Stimulated activated CD8-positive, alpha-beta memory T cell treated with anti-CD3 and anti-CD28 coated beads, Interleukin-7, amount 100 ng/mL, for 4 hours (primary cell): ENCODE measurements at regions not wholly inside any gene's neighbourhood (a gene's known extent, or its start where the extent isn't known, plus 50 kb on each side); places are given as distances from the start of the nearest gene placed in this dataset.
"Not testable (repeated sequence)": the region's sequence is repeated elsewhere in the genome, so short reads cannot be mapped to it uniquely, and the experiment has no call there.

Experiments
- DNase-seq, 2 donors: peaks; one replicate each; pipeline ENCODE4 v3.0.0-alpha.2; 2020; ENCODE audit warnings: low read depth in 2 of 2

DNA sequence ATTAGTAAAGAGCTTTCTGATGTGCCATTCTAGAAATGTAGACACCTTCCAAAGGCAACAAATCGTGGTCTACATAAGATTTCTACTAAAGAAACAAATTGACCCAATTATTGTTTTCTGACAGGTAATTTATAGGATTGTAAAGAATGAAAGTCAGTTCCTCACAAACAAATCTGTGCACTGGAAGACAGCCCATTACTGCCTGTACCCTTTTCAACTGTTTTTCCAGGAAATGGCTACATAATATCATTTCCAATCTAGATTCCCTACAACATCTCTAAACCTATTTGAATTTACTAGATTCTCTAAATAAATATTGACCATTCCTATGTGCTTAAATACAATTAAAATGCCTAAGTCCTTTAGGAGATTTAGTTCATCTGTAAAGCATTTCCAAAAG lies 939.1 kb downstream of the FSCB start:
- no peak for DNase-seq

DNA sequence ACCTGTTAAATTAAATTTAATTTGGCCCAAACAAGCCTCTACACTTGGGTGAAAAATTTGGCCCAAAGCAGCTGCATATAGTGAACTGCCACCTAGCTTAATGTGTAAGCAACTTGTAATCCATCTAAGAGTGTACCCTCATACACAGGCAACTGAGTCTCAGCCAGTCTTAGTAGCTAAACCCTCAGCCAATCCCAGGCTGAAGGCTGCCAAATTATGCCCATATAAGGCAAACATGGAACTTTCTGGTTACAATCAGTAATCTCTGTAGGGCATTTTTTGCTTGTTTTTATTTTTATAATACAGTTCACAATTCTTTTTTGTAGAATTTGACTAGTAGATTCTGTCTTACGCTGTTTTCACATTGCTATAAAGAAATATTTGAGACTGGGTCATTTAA lies 958.7 kb downstream of the FSCB start:
- no peak for DNase-seq

DNA sequence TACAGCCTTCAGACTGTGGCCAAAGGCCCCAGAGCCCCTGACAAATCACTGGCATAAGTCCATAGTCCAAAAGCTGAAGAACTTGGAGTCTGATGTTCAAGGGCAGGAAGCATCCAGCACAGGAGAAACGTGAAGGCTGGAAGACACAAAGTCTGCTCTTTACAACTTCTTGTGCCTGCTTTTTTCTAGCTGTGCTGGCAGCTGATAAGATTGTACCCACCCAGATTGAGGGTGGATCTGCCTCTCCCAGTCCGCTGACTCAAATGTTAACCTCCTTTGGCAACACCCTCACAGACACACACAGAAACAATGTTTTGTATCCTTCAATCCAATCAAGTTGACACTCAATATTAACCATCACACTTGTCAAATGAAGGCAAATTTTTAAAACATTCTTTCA lies 959.5 kb downstream of the FSCB start:
- not testable (repeated sequence) for DNase-seq

DNA sequence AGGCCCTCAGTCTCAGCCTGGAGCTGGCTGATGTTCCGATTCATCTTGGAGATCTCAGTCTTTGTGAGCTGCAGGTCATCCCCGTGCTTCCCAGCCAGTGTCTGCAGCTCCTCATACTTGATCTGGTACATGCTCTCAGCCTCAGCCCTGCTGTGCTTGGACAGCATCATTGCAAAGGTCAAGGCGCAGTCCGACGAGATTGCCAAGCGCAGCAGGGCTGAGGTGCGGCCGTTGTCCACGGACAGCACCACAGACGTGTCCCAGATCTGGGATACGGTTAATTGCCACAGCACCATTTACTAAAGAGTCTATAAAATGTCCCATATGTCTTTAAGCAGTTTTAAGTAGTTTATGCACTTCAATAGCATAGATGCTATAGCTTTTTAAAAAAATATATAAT lies 965.7 kb downstream of the FSCB start:
- DNase-seq: no peak

DNA sequence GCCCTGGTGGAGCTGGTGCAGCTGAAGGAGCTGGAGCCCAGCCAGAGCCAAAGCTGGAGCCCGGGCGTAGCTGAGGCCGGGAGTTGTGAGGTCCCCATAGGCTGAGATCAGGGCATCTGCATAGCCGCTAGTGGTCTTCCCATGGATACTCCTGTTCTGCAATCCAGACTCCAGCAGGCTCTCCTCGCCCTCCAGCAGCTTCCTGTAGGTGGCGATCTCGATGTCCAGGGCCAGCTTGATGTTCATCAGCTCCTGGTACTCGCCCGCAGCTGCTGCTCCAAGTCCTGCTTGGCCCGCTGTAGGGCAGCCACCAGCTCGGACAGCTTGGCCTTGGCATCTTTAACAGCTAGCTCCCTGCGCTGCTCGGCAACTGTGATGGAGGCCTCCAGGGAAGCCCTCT lies 966.1 kb downstream of the FSCB start:
- no peak for DNase-seq

DNA sequence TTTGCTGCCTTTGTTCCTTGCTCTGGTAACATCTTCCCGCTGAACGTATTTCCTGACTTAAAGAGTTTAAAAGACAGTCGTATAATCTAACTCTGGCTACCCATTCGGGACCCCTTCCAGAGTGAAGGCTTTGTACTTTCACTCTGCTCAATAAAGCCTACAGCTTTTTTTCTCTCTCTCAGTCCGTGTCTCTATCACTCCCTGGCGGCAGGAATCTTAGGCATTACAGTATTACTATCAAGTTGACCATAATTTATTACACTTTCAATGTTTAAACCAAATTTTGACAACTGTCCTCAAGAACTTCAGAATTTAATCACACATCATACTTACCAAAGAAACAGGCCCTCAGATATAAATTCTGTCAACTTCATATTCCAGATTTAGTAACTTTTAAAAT lies 967.9 kb downstream of the FSCB start:
- DNase-seq: no peak

DNA sequence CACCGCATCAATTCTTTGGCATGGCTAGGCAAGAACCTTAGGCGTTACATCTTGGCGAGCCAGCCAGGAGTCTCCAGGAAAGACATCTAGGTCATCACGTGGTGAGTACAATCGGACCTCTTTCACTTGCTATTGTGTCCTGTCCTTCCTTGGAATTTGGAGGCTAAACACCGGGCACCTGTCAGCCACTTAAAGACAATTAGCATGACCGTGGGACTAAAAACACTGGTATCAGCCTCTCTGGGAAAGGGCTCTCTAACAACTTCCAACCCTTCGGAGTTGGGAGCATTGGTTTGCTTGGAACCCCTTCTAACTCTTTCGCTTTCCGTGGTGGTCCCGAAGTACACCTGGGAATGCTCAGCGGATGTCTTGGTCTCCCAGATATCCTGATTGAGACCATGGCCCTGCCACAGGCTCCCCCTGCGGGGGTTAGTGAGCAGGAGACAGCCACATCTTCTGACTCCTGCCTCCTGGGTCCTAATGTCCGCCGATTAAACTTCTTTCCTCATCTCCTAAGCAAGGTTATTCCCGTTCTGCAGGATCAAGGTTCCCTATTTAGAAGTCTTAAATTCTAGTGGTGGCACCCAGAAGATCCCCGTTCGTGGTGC lies 971.7 kb downstream of the FSCB start:
- no peak for DNase-seq

DNA sequence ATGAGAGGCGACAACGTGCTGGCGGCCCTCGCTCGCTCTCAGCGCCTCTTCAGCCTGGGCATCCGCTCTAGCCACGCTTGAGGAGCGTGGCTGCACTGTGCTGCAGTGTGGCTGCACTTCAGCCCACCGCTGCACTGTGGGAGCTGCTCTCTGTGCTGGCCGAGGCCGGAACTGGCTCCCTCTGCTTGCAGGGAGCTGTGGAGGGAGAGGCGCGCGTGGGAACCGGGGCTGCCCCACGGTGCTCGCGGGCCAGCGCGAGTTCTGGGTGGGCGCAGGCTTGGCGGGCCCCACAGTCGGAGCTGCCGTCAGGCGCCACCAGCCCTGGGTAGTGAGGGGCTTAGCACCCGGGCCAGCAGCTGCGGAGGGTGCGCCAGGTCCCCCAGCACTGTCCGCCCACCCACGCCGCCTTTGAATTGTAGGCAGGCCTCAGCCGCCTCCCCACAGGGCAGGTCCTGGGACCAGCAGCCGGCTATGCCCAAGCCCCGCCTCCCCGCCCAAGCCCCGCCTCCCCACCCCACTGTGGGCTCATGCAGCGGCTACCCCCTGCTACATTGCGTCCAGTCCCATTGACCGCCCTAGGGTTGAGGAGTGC lies 974.2 kb downstream of the FSCB start:
- DNase-seq: no peak

DNA sequence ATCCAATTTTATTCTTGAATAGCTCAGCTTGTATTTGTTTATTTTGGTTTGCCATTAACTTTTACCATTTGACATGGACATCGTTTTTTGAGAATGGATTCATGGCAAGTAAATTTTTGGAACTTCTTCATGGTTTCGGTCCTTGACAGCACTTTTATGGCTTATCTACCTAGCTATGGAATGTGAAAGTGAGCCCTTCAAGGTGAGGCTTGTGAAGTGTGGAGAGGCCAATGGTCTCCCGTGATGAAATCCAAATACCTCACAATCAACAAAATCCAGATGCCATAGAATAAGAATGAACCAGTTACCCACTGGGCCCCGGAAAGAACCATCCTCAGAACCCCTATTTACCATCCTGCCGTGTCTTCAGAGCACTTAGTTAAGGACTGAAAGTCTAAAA lies 978.8 kb downstream of the FSCB start:
- DNase-seq: no peak

DNA sequence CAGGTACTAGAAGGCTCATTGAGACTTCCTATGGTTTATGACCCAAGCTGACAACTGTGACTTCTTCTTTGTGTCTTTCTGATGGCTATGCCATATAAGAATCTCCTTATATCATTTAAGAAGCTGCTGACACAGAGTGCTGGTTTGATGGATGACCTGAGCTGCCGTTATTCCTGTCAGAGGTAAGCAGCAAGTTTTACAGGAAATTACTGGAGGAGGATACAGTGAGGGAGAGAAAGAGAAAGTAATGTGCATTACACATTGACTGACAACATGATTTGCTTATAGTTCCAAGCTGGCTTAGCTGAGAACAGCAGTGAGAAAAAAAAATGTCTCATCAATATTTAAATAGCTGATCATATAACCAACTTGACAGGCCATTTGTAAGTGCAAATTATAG lies 981.4 kb downstream of the FSCB start:
- no peak for DNase-seq

DNA sequence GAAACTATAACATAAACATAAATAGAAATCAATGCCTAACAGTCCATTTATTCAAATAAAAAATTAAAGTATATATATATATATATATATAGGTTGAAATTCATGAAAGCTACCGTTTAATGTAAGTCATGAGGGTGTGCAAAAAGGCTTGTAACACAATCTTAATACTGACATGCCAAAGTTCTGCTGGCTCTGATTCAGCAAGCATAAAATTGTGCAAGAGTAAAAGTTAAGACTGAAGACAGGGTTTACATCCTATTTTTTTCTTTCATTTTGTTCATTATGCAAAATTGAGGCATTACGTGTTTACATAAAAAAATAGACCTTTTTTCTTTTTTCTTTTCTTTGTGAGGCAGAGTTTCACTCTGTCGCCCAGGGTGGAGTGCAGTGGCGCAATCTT lies 984.2 kb downstream of the FSCB start:
- no peak for DNase-seq

DNA sequence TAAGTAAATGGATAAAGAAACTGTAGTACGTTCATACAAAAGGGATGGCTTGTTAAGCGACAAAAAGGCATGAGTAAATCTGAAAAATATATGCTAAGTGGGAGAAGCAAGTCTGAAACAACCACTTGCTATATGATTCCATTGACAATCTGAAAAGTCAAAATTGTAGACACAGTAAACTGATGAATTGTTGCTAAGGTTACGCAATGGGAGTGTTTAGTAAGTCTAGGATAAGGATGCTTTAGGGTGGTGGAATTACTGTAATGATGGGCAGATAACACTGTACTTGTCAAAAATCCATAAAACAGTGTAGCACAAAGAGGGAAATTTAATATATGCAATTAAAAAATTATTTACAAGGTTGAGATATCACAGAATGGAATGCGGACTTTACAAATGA lies 984.9 kb downstream of the FSCB start:
- DNase-seq: no peak

DNA sequence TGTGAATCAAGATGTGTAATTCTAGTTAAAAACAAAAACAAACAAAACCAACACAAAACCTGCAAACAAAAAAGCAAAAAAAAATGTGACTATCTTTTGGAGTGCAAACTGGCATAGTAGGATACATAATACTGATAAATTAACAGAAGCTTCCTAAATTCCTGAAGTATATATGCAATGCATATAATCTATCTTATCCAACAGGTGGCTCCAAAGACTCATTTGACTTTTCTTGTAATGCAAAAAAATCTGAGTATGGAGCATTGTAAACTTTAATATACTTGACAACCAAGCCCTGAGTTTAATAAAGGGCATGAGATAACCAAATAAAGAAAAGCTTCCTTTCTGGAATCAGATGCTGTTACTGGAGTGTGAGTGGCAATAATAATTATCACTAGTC lies 1003.6 kb downstream of the FSCB start:
- DNase-seq: no peak

DNA sequence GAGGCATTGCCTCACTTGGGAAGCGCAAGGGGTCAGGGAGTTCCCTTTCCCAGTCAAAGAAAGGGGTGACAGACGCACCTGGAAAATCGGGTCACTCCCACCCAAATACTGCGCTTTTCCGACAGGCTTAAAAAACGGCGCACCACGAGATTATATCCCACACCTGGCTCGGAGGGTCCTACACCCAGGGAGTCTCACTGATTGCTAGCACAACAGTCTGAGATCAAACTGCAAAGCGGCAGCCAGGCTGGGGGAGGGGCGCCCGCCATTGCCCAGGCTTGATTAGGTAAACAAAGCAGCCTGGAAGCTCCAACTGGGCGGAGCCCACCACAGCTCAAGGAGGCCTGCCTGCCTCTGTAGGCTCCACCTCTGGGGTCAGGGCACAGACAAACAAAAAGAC lies 1014.7 kb downstream of the FSCB start:
- not testable (repeated sequence) for DNase-seq

DNA sequence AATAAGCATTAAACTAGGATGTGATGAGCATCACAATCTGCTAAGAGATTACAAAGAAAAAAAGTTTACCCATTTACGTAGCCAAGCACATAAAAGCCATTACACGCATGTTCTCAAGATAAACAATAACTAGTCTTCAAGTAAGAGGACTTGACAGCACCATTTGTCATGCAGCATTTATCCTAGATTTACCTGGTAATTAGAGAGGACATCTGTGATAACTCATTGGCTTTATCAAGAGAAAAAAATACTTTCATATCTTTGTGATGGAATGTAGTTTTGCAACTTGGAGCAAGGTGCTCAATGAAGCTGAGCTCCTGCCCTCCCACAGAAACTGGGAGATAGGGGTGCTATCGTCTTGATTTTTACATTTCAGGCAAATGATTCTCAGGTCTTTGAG lies 1023.7 kb downstream of the FSCB start:
- DNase-seq: no peak

DNA sequence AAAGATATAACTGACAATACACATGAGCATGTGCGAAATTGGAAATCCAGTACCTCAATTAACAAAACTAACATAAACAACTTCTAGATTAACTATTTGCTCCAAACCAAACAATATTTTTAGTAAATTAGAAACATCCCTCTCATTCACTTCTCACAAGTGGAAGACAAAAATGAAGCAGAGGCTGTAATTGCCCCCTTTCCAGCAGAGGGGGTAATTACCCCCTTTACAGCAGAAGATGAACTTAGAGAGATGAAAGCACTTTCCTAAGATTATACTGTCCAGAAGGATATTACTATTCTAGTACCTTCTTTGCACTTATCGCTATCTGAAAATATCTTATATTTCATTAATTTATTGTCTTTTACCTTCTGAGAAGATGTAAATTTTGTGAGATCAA lies 1025.2 kb downstream of the FSCB start:
- DNase-seq: no peak

DNA sequence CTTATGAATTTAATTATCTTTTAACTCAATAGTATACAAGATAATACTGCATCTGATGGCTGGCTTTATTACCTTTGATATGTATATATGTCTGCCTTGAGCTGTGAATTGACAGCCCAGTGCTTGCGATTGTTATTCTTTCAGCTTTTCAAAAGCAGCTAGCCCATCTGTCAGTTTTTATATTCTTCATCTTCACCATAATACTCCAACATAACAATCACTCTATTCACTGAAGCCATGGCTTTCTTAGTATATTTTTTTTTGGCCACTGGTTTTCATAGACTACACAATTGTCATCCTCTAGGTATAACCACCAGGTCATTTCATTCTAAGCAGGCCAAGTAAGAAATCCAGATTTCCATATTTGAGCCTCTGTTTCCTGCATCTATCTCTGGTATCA lies 1026.1 kb downstream of the FSCB start:
- DNase-seq: no peak

DNA sequence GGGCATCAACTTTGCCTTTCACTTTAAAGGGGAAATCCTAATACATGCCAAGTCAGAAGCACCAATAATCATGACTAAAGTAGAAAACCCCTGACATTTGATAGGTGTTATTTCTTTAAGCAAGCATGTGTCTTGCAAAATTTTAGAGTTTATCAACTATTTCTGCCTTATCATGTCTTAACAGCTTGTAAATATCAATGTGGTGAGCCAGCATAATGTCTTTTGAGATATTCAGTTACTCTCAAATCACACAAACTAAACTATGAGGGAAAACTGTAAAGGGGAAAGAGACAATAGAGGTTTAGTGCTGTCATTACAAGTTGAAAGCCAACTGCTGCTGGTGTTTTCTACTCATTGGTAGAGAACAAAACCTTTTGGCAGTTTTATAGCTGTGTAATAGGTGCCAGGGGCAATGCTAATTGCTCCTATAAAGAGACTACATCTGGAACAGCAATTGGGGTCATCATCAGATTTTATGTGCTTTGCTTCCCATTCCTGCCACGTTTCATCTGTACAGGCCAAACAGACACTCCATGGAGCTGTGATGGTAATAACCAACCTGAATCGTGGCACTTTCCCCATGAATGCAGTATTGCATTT lies 1027.4 kb downstream of the FSCB start:
- DNase-seq: no peak

DNA sequence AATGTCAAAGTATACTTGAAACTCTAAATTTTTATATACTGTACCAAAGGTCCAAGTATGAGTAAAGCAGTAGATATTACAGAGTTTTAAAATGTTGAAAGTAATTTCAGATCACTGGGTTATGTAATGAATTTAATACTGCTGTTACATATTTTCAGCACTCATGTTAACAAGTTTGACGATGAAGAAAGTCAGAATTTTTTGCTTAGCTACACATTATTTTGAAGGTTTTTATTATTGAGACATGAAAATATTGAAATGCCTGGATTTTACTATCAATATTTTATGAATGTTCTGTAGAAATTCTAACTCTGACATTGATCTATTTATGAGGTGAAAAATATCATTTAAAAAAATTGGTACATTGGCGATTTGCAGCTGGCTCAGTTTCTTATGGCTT lies 1030.3 kb downstream of the FSCB start:
- no peak for DNase-seq

DNA sequence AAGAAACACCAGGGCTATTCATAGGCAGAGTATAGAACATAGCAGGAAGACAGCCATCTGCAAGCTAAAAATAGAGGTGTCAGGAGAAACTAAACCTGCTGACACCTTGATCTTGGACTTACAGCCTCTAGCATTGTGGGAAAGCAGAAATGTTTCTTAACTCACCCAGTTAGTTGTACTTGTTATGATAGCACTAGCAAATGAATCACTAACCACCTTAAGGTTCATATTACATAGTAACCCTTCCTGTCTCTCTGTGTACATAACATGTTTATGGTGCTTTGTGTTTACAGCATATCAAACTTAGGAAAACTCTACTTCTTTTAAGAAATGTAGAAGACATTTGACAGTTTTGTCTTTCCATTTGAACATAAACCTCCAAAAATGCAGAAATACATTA lies 1031.3 kb downstream of the FSCB start:
- DNase-seq: no peak

DNA sequence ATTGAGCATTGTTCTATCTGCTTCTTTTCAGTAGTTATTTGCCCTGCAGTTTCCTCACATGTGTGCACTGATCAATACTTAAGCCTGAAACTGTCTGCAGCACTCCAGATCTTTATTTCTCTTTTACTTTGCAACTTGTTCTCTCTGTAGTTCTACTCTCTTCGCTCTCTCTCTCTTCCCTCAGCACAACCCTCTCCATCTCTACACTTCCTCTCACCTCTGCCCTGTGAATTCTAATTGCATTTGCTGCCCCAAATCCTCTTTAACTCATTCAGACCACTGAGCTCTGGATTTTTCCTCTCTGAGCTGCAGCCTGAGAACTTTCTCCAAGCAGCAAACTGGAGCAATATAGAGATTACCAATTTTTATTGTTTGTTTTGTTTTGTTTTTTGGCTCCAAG lies 1035.5 kb downstream of the FSCB start:
- no peak for DNase-seq

DNA sequence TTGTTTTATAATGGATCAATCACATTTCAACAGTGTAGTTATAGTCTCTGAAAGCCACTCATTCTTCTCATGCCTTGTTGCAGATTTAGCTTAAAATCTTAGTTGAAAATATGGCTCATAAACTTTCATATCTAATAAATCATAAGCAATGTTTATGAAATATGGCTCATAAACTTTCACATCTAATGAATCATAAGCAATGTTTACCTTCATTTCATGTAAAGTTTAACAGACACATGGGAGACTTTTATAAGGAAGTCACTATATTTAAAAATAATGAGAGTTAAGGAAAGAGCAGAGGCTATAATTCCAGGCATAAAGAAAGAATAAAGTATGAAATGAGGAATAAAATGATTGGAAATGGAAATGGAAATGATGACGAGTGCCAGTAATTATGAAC lies 1042.1 kb downstream of the FSCB start:
- DNase-seq: no peak

DNA sequence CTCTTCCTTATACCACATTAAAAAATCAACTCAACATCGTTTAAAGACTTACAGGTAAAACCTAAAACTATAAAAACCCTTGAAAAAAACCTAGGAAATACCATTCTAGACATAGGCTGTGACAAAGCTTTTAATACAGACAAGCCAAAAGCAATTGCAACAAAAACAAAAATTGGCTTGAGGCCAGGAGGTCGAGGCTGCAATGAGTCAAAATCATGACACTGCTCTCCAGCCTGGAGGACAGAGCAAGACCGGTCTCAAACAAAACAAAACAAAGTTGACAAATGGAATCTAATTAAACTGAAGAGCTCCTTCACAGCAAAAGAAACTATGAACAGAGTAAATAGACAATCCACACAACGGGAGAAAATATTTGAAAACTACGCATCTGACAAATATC lies 1057.8 kb downstream of the FSCB start:
- DNase-seq: no peak

DNA sequence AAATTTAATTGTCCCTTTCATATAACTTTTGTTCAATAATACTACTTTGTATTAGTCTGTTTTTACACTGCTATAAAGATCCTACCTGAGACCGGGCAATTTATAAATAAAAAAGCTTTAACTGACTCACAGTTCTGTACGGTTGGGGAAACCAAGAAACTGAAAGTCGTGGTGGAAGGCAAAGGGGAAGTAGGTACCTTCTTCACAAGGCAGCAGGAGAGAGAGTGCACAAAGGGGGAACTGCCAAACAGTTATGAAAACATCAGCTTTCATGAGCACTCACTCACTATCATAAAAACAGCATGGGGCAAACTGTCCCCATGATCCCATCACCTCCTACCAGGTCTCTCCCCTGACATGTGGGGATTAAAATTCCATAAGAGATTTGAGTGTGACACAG lies 1069.0 kb downstream of the FSCB start:
- no peak for DNase-seq
